Astrocyte (in vitro differentiated cells and primary cell): ENCODE measurements at regions not wholly inside any gene's neighbourhood (a gene's known extent, or its start where the extent isn't known, plus 50 kb on each side); places are given as distances from the start of the nearest gene placed in this dataset.

ENCODE experiments used
- EZH2 ChIP-seq: IDR thresholded peaks from 2 replicates; pipeline ENCODE4 v1.6.1; 2012; ENCODE audit warnings: mild to moderate bottlenecking, low read length, inconsistent platforms; ENCODE audit not compliant: insufficient read depth
- TF ChIP-seq, protein P1 (sequence below): IDR thresholded peaks from 2 replicates; pipeline ENCODE4 v1.5.1; 2011; ENCODE audit warnings: low read depth, mild to moderate bottlenecking, inconsistent platforms, low read length, moderate library complexity; ENCODE audit not compliant: insufficient read depth

DNA sequence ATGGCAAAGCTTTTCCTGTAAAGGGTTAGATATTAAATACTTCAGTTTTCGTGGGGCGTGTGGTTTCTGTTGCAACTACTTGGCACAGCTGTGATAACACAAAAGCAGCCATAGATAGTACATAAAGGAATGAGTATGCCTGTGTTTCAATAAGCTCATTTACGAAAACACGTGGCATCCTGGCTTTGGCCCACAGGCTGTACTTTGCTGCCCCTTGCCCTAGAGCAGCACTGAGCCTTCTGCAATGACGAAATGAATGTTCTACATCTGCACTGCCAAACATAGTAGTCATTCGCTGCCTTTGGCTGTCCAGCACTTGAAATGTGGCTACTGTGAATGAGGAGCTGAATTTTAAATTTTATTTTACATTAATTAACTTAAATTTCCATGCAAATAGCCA lies 376.2 kb upstream of the TPK1 start:
- TF ChIP-seq, protein P1, sequence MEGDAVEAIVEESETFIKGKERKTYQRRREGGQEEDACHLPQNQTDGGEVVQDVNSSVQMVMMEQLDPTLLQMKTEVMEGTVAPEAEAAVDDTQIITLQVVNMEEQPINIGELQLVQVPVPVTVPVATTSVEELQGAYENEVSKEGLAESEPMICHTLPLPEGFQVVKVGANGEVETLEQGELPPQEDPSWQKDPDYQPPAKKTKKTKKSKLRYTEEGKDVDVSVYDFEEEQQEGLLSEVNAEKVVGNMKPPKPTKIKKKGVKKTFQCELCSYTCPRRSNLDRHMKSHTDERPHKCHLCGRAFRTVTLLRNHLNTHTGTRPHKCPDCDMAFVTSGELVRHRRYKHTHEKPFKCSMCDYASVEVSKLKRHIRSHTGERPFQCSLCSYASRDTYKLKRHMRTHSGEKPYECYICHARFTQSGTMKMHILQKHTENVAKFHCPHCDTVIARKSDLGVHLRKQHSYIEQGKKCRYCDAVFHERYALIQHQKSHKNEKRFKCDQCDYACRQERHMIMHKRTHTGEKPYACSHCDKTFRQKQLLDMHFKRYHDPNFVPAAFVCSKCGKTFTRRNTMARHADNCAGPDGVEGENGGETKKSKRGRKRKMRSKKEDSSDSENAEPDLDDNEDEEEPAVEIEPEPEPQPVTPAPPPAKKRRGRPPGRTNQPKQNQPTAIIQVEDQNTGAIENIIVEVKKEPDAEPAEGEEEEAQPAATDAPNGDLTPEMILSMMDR: no peak
- no peak for TF ChIP-seq EZH2
